Activated T-helper 1 cell treated with anti-CD3 and anti-CD28 coated beads, Interleukin-12 subunit alpha, Interleukin-12 subunit beta, Interleukin-2, Interleukin-4 antibody, amounts not matched to agents 30 ng/mL and 10 ng/mL and 1 ng/mL, durations not matched to agents 14 hours and 24 hours and 36 hours (primary cell): ENCODE measurements at regions not wholly inside any gene's neighbourhood (a gene's known extent, or its start where the extent isn't known, plus 50 kb on each side); places are given as distances from the start of the nearest gene placed in this dataset.

Experiments used
- DNase-seq: peaks from one replicate; pipeline ENCODE4 v3.0.0; 2021; ENCODE audit warnings: low spot score
- H3K27ac Mint-ChIP-seq: one replicate; pipeline ENCODE4 v1.8.0; 2021; ENCODE audit warnings: mild to moderate bottlenecking, mixed read lengths
- H3K27me3 Mint-ChIP-seq: one replicate; pipeline ENCODE4 v1.8.0; 2022; ENCODE audit warnings: mild to moderate bottlenecking, moderate library complexity, mixed read lengths; ENCODE audit not compliant: insufficient read depth
- H3K36me3 Mint-ChIP-seq: one replicate; pipeline ENCODE4 v1.8.0; 2021; ENCODE audit warnings: low read depth, mixed read lengths
- H3K4me1 Mint-ChIP-seq: one replicate; pipeline ENCODE4 v1.8.0; 2021; ENCODE audit warnings: low read depth, mixed read lengths
- H3K4me3 Mint-ChIP-seq: one replicate; pipeline ENCODE4 v1.8.0; 2021; ENCODE audit warnings: mild to moderate bottlenecking, moderate library complexity, mixed read lengths
- H3K9me3 Mint-ChIP-seq: one replicate; pipeline ENCODE4 v1.8.0; 2021; ENCODE audit warnings: mixed read lengths
- intact Hi-C: fragments of 100-400 bp; cut with micrococcal nuclease; formaldehyde crosslinking; loops from one replicate; pipeline ENCODE4 v1.15.1; 2024

DNA sequence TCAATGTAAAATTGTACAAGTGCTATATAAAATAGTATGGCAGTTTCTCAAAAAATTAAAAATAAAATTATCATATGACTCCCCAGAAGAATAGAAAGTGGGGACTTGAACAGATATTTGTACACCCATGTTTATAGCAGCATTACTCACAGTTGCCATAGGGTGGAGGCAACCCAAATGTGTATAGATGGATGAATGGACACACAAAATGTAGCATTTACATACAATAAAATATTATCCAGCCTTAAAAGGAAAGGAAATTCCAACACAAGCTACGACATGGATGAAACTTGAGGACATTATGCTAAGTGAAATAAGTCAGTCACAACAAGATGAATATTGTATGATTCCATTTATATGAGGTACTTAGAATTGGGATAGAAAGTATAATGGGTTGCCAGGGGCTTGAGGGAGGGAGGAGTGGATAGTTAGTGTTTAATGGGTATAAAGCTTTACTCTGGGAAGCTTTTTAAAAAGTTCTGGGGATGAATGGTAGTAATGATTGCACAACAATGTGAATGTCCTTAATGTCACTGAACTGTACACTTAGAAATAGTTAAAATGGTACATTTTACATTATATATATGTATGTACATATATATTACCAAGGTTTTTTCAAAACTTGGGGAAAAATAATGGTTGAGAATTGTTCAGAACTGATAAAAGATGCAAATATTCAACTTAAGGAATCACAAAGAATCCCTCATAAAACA lies 53.0 kb upstream of the ADORA3 start:
- no peak for DNase-seq
- Mint-ChIP-seq H3K27ac (no peak overlapping the region), H3K27me3 (peaks cover 22% of the 10 kb centered on the region), H3K4me1 (peaks cover 13% of the 10 kb centered on the region), H3K4me3 (no peak overlapping the region), H3K9me3 (no peaks in the 10 kb centered on the region), H3K36me3 (peaks cover 1% of the 10 kb centered on the region)
- intact Hi-C loops: loop anchor here (5.0 kb wide), 1 partner anchor 46 kb away; no protein-coding TSS in a partner anchor

DNA sequence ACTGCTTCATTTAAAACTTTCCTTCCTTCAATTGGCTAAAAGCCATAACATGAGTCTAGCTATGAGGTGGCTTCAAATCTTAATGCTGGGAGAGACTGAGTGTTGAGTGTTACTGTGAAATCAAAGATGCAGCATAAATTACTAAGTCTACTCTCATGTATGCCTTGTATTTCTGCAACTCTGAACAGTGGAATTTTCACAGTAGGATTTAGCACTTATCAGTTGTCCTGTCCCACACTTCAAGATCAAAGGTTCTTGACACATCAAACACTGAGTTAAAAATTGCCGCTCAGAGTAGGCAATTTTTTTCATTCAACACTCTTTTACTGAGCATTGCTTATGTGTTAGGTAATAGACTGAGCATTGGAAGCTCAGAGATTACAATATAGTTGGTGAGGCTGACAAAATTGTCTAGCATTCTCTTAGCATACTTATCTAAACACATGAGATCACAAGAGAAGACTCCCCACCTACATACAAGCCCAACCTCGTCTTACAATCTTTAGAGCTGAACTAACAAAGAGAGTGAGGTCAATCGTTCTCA lies 56.4 kb upstream of the ADORA3 start:
- intact Hi-C loops: loop anchor here (1.0 to 5.0 kb wide), 2 partner anchors 42 to 59 kb away; partner anchors contain the start of gene RAP1A
- Mint-ChIP-seq H3K9me3 (no peaks in the 10 kb centered on the region), H3K4me1 (peaks cover 13% of the 10 kb centered on the region), H3K36me3 (peaks cover 2% of the 10 kb centered on the region), H3K4me3 (no peak overlapping the region), H3K27ac (no peak overlapping the region), H3K27me3 (peaks cover 13% of the 10 kb centered on the region)
- no peak for DNase-seq

DNA sequence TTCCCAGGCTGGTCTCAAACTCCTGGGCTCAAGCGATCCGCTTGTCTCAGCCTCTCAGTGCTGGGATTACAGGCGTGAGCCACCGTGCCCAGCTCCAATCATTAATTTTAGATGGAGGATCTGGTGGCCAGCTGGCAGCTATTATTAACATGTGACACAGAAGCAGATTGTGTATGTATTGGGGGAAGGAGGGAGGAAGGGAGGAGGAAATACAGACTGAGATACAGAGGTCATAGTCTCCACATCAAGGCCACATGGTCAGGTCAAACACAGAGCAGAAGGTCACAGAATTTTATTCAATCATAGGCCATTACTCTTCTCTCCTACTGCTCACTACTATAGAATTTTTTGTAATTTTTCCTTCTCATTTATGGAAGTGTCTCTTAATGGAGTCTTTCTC lies 57.9 kb upstream of the ADORA3 start:
- peaks cover 3% of the 10 kb centered on the region for H3K36me3 Mint-ChIP-seq
- no peak overlapping the region for H3K4me3 Mint-ChIP-seq
- H3K4me1 Mint-ChIP-seq: peaks cover 12% of the 10 kb centered on the region
- no peak overlapping the region for H3K27ac Mint-ChIP-seq
- H3K27me3 Mint-ChIP-seq: peaks cover 10% of the 10 kb centered on the region
- H3K9me3 Mint-ChIP-seq: peaks cover 5% of the 10 kb centered on the region
- DNase-seq: no peak
- intact Hi-C loops: no loop called here

DNA sequence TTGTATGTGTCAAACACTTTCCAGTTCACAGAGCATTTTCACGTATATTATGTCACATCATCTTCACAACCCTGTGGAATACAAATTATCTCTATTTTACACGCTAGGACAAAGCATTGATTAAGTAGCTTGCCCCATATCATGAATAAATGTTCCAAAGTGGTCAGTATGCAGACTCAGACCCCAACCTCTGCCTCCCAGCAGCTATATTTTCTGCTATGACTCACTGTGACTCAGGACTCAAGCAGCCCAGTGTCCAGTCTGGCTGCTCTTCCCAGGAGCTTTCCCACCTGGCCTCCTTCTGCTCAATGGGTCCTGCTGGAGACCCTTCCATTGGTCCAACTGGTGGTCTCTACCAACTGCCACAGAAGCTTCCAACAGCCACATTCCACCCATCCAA lies 56.0 kb upstream of the RAP1A start:
- peaks cover 6% of the 10 kb centered on the region for H3K27me3 Mint-ChIP-seq
- intact Hi-C loops: no loop called here
- peaks cover 5% of the 10 kb centered on the region for H3K9me3 Mint-ChIP-seq
- H3K36me3 Mint-ChIP-seq: peaks cover 5% of the 10 kb centered on the region
- DNase-seq: no peak
- H3K27ac Mint-ChIP-seq: no peak overlapping the region
- H3K4me3 Mint-ChIP-seq: no peak overlapping the region
- peaks cover 17% of the 10 kb centered on the region for H3K4me1 Mint-ChIP-seq

DNA sequence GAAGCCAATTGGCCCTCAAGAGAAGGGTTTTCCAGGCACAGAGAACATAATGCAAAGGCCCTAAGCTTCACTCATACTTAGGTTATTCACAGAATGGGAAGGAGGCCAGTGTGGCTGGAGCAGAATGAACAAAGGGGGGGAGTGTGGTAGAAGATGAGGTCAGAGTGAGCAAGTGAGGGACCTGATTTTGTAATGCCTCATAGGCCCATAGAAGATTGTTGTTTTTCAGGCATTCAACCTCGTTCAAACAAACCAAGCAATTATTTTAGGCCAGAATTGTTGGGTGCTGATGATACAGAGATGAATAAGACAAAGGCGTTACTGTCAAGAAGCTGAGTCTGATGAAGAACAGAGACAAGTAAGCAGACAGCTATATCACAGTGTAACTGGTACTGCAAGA lies 54.5 kb upstream of the RAP1A start:
- peaks cover under 1% of the 10 kb centered on the region for H3K27me3 Mint-ChIP-seq
- intact Hi-C loops: no loop called here
- H3K4me1 Mint-ChIP-seq: peaks cover 15% of the 10 kb centered on the region
- no peak overlapping the region for H3K27ac Mint-ChIP-seq
- H3K36me3 Mint-ChIP-seq: peaks cover 5% of the 10 kb centered on the region
- peaks cover 5% of the 10 kb centered on the region for H3K9me3 Mint-ChIP-seq
- H3K4me3 Mint-ChIP-seq: no peak overlapping the region
- DNase-seq: no peak

DNA sequence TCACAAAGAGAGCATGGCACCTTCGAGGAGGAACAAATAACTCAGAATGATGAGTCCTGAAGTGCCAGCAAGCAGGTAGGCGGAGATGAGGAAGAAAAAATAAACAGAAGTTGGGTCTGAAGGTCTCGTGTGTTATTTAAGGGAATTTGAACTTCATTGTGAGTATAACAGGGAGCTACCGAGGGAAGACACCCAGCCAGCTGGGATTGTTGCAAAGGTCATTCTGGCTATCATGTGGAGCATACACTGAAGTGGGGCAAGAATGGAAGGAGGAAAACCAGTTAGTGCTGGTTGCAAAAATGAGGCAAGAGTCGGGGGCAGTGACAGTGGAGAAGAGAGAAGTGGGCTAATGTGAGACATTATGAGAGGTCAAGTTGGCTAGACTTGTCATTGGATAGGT lies 53.6 kb upstream of the RAP1A start:
- Mint-ChIP-seq H3K9me3 (peaks cover 5% of the 10 kb centered on the region), H3K27me3 (no peaks in the 10 kb centered on the region)
- intact Hi-C loops: no loop called here

DNA sequence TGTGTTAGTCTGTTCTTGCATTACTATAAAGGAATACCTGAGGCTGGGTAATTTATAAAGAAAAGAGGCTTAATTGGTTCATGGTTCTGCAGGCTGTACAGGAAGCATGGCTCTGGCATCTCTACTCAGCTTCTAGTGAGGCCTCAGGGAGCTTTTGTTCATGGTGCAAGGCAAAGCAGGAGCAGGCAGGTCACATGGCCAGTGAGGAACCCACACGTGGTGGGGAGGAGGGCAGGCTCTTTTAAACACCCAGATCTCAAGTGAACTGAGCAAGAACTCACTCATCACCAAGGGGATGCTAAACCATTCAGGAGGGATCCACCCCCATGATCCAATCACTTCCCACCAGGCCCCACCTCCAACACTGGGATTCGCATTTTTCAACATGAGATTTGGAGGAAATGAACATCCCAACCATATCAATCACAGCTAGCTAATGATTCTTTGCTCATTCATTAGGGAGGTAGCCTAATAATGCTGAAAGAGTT lies 51.4 kb upstream of the RAP1A start:
- Mint-ChIP-seq H3K36me3 (peaks cover 5% of the 10 kb centered on the region), H3K4me1 (peaks cover 28% of the 10 kb centered on the region), H3K27me3 (no peaks in the 10 kb centered on the region), H3K27ac (no peak overlapping the region), H3K9me3 (peaks cover 5% of the 10 kb centered on the region), H3K4me3 (no peak overlapping the region)
- intact Hi-C loops: no loop called here
- no peak for DNase-seq

More for the DNA sequence above, 53.6 kb upstream of the RAP1A start:
- Mint-ChIP-seq H3K36me3 (peaks cover 5% of the 10 kb centered on the region), H3K4me3 (no peak overlapping the region), H3K4me1 (peaks cover 24% of the 10 kb centered on the region), H3K27ac (no peak overlapping the region)
- DNase-seq: no peak
